GM12864 (cell line): ENCODE measurements at regions not wholly inside any gene's neighbourhood (a gene's known extent, or its start where the extent isn't known, plus 50 kb on each side); places are given as distances from the start of the nearest gene placed in this dataset.

ENCODE experiments used
- DNase-seq: peaks from one replicate; pipeline ENCODE4 v3.0.0-alpha.2; 2011; ENCODE audit warnings: low read depth
- H3K4me3 ChIP-seq: 2 replicates; pipeline ENCODE4 v1.5.1; 2011; ENCODE audit warnings: mild to moderate bottlenecking, low read depth, low read length, control low read depth
- CTCF ChIP-seq: IDR thresholded peaks from 2 replicates; pipeline ENCODE4 v1.5.1; 2011; ENCODE audit warnings: low read depth, mild to moderate bottlenecking, moderate library complexity, low read length, control low read depth, inconsistent platforms; ENCODE audit errors: missing control alignments

DNA sequence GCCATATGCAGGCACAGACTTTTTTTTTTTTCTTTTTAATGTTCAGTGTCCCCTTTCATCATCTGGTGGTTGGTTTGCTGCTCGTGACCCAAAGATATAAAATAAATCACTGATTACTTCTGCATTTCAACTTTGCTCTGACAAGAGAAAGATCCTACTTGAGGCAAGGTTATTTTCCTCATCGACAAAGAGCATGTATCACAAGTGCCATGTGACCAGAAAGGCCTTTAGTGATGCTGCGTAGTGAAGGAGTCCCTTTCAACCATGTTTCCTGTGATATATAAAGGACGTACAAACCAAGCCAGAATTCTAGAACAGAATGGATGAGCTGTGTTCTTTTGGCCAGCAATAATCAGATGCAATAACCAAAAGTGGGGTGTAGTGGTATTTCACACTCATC is 323.4 kb upstream of the PSMD7 start:
- DNase-seq = no peak
- TF ChIP-seq CTCF = no peak

DNA sequence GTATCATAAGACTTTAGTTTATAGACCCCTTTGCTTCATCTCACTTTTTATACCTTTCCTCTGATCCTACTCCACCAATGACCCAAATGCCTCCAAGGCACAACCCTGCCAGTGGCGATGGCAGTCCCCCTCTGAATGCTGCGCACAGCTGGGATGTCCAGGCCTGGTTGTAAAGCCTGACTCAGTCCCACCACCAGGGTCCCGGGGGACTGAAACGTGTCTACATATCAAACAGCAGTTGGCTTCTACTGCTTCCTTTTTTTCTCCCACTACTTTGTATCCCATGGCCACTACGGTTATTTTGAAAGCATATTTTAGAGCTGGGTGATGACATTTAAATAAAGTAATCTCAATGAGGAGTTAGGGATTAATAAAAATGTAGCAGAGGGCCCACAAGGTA is 329.8 kb upstream of the PSMD7 start:
- no peak for TF ChIP-seq CTCF
- H3K4me3 ChIP-seq = no peak overlapping the region
- no peak for DNase-seq

More for the DNA sequence above, 323.4 kb upstream of the PSMD7 start:
- H3K4me3 ChIP-seq = no peak overlapping the region

DNA sequence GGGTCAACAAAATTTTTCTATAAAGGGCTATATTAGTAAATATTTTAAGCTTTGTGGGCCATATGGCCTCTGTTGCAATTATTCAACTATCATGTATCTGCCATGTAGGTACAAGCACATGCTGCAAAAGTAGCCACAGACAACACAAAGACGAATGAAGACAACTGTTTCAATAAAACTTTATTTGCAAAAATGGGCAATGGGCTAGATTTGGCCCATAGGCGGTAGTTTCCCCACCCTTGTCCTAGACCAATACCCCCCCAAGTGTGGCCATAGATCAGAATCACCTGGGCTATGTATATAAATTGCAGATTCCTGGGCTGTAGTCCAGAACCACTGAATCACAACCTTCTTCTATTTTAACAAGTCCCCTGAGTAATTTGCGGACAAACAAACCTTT is 331.0 kb upstream of the PSMD7 start:
- TF ChIP-seq CTCF = no peak
- H3K4me3 ChIP-seq = no peak overlapping the region
- no peak for DNase-seq

DNA sequence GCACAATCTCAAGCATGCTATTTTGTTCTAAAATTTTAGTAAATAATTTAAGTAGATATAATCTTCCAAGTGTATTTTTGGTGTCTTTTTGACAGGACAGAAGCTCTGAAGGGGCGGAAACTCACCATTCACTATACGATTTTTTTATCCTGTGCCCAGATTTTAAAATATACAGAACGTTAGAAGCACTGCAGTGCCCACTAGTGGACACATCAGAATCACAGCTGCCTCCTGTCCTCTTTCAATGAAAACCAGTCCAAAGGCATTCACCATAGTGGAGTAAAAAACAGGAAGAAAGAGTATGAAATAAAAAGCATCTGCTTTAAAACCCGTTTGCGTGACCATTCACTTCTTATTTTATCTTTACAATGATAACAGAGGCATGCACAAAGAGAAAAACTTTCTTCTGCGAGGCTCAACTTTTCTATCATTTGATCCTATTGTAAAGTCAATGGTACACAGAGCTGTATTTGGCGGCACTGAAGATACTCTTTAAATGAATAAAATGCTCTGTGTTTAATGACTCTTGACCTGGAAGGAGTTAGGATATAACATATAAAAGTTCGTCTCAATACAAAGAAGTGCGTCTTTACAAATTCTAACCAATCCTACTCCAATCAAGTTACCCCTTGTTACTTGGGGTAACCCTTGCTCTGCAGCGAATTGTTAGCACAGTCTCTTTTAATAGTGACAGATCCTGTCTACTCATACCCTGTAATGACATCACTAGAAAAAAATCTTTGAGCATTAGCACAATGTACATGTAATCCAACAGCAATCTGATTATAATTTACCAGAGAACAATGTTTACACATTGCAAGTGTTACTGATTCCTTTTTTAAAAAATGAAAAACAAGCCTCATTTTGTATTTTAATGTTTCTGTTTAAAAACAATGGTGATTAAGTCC is 339.8 kb upstream of the PSMD7 start:
- no peak overlapping the region for H3K4me3 ChIP-seq
- peak; percentile 83 for TF ChIP-seq CTCF
- DNase-seq = peak; percentile 21

DNA sequence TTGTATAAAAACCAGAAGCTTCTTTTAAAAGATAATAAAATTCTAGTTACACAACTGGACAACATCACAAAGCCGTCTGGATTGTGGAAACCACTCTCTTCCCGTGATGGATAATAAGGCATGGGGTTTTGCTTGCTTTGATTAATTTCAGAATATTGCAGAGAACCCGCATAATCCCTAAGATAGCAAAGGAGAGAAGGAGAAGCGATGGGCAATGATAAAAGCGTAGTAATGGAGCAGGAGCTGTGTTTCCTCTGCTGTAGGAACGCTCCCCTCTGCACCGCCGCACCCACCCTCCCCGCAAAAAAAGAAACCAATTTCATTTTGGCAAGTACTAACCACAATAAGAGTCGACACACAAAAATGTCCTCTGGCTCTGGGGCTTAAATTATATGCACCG is 340.9 kb upstream of the PSMD7 start:
- H3K4me3 ChIP-seq = no peak overlapping the region
- no peak for DNase-seq
- TF ChIP-seq CTCF = no peak

- DNase-seq = no peak
- no peak for TF ChIP-seq CTCF
- no peak overlapping the region for H3K4me3 ChIP-seq
Observed at GRCh38 chr16:73955255-73955654, 341.4 kb upstream of the PSMD7 start.

DNA sequence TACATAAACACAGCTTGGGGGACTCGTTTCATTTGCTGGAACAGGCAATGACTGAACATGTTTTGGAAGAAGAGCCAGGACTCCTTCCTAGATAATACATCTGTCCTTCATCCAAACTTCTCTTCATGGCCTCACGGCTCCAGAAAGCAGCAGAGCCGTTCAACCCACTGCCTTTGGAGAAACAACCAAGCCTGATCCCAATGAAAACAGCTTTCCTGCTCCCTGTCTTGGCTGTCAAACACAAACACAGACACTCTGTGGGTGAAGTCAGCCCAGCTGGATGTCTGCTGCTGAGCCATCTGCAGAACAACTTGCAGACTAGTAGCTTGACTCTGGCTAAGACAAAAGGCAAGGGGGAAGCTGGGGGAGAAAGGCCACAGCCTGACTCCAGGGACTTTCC is 345.1 kb upstream of the PSMD7 start:
- no peak for TF ChIP-seq CTCF
- no peak for DNase-seq
- H3K4me3 ChIP-seq = no peak overlapping the region
